ENCODE measurements at regions not wholly inside any gene's neighbourhood (a gene's known extent, or its start where the extent isn't known, plus 50 kb on each side); places are given as distances from the start of the nearest gene placed in this dataset.
"Not testable (repeated sequence)": the region's sequence is repeated elsewhere in the genome, so short reads cannot be mapped to it uniquely, and the experiment has no call there.

- in situ Hi-C loops (cut with MboI; ENCODE audit: low pct_unique_long_range_greater_than_20kb, low sequenced_read_pairs) = no loop called here
- no peak for DNase-seq
Measured at GRCh38 chr6:106787327-106788196, 158.2 kb downstream of the QRSL1 start.

- in situ Hi-C loops (cut with MboI; ENCODE audit: low pct_unique_long_range_greater_than_20kb, low sequenced_read_pairs) = no loop called here
- DNase-seq = no peak
Measured at GRCh38 chr6:106785298-106785697, 155.9 kb downstream of the QRSL1 start.

DNA sequence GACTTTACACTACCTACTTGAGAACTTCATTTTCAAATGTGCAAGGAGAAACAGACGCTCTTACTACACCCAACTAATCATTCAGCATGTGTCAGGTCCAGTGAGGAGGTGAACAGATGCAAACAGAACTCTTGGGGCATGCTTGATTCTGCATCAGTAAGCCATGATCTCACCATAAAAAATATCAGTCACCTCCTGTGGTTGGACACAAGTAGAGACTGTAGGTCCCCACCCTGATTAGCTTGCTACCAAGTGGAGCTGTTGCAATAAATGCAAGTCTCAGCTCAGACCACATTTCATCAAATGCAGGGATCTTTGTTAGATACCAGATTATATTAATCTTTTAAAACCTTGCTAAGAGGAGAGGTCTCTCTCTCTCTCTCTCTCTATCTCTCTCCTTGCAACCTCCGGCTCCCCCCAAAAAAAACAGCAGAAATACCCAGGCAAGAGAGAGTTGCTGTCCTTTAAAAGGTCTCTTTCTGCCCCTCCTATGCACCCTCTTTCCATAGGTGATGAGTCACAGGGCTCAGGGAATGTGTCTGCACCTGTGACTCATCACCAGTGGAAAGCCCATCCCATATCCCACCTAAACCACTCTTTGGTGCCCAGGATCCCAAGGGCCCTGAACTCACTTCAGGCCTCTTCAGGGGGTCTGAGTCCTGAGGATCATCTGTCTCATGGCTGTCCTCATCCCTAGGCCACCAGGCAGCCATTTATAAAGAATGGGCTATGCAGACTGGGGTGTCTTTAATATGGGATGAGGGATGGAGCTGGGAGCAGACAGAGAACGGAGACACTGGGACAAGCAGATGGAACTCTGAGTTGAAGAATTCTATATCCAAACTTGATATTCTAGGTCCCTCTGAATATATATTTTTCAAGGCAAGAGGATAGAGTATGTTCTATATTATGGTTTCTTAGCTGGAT lies 154.5 kb downstream of the QRSL1 start:
- in situ Hi-C loops (cut with MboI; ENCODE audit: low pct_unique_long_range_greater_than_20kb, low sequenced_read_pairs) = no loop called here
- DNase-seq = no peak

DNA sequence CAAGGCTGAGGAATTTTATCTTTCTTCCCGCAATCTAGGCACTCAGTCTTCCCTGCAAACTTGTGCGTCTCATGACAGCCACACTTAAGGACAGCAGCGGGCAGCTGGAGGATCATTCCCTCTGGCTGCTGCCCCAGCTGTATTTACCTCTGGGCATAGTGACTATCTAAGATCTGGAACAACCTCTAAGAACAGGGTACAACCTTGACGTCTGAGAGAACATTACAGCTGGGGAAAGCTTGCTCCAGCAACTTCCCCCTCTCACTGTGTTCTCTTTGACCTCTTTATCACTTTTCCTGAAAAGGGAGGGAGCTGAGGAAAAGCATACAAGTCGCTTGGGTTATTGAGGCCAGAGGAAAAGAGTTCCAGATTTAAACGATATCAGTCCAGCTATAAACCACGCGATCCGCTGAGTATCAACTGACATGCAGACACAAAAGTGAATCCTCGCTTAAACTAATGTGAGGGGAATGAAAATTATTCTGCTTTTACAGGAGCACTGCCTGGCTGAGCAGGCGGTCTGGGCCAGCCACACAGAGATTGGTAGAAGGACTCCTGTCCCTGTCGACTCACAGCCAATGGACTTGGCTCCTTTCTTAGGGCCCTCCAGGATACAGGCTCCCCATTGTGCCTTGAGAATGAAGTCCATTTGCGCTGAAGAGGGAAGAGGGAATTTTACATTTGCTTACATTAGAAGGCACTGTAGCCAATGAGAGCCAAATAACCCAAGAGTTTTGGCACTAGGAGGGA lies 153.3 kb downstream of the QRSL1 start:
- in situ Hi-C loops (cut with MboI; ENCODE audit: low pct_unique_long_range_greater_than_20kb, low sequenced_read_pairs) = no loop called here
- DNase-seq = no peak

DNA sequence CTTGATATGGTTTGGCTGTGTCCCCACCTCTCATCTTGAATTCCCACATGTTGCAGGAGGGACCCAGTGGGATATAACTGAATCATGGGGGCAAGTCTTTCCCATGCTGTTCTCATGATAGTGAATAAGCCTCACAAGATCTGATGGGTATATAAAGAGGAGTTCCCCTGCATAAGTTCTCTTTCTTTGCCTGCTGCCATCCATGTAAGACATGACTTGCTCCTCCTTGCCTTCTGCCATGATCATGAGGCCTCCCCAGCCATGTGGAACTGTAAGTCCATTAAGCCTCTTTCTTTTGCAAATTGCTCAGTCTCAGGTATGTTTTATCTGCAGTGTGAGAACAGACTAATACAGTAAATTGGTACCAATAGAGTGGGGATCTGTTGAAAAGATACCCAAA lies 150.2 kb downstream of the QRSL1 start:
- DNase-seq; in situ Hi-C loops (cut with MboI; ENCODE audit: low pct_unique_long_range_greater_than_20kb, low sequenced_read_pairs): not testable (repeated sequence)

- in situ Hi-C loops (cut with MboI; ENCODE audit: low pct_unique_long_range_greater_than_20kb, low sequenced_read_pairs) = no loop called here
- DNase-seq = no peak
Measured at GRCh38 chr6:106778943-106779342, 149.6 kb downstream of the QRSL1 start.

- in situ Hi-C loops (cut with MboI; ENCODE audit: low pct_unique_long_range_greater_than_20kb, low sequenced_read_pairs) = no loop called here
- DNase-seq = no peak
Measured at GRCh38 chr6:106773996-106774629, 144.7 kb downstream of the QRSL1 start.

GRCh38 chr6:106773522-106773921 lies 144.1 kb downstream of the QRSL1 start:
- no peak for DNase-seq

GRCh38 chr6:106772270-106773142 lies 143.1 kb downstream of the QRSL1 start:
- in situ Hi-C loops (cut with MboI; ENCODE audit: low pct_unique_long_range_greater_than_20kb, low sequenced_read_pairs) = no loop called here
- DNase-seq = no peak

More at GRCh38 chr6:106773522-106773921, 144.1 kb downstream of the QRSL1 start:
- in situ Hi-C loops (cut with MboI; ENCODE audit: low pct_unique_long_range_greater_than_20kb, low sequenced_read_pairs) = no loop called here

DNA sequence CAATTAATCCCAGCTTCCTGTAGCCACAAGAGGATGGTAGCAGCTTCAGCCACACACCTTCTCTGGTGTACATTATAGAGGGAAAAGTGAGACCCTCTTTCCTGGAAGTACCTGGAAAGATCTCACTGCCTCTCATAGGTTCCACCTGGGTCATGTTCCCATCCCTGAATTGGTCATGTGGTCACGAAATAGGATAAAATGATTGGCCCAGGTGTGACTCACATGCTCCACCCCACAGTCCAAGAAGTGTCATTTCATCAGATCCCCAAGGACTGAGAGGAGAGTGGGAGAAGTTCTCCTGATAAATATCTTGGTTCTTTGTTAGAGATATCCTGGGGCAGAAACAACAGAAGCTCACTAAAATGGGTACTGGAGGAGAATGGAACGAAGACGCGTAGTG lies 142.4 kb downstream of the QRSL1 start:
- DNase-seq = no peak
- in situ Hi-C loops (cut with MboI; ENCODE audit: low pct_unique_long_range_greater_than_20kb, low sequenced_read_pairs) = no loop called here

- in situ Hi-C loops (cut with MboI; ENCODE audit: low pct_unique_long_range_greater_than_20kb, low sequenced_read_pairs) = no loop called here
Measured at GRCh38 chr6:106770663-106771062, 141.3 kb downstream of the QRSL1 start.

DNA sequence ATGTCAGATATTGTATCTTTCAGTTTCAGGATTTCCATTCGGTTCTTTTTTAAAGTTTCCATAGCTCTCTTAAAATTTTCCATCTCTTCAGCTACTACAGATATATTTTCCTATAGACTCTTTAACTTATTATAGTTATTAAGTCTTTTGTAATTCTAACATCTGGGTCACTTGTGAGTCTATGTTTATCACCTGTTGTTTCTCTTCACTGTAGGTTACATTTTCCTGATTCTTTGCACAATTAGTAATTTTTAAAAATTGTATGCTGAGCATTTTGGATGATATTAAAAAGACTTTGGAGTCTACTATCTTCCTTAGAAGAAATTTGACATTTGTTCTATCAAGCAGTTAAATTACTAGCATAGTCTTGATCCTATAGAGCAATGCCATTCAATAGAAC lies 140.7 kb downstream of the QRSL1 start:
- in situ Hi-C loops (cut with MboI; ENCODE audit: low pct_unique_long_range_greater_than_20kb, low sequenced_read_pairs) = no loop called here
- no peak for DNase-seq

More at GRCh38 chr6:106770663-106771062, 141.3 kb downstream of the QRSL1 start:
- no peak for DNase-seq

GRCh38 chr6:106767271-106767670 lies 137.9 kb downstream of the QRSL1 start:
- in situ Hi-C loops (cut with MboI; ENCODE audit: low pct_unique_long_range_greater_than_20kb, low sequenced_read_pairs) = no loop called here
- DNase-seq = no peak

DNA sequence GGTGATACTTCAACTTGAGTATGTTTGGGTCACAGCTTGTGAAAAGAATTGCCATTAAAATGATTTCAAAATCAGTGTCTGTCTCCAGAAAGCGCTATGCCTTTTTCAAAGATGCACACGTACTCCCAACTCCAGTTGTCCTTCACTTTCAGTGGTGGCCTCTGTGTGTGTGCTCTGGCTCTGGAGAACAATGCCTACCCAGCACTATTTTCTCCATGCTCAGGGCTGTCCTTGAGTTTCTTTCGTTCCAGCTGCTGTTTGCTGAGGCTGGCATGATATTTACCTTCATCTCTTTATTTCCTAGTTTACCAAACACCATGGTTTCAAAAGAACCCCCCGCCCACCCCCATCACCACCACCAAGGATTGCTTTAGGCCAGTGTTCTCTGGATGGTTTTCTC lies 136.8 kb downstream of the QRSL1 start:
- in situ Hi-C loops (cut with MboI; ENCODE audit: low pct_unique_long_range_greater_than_20kb, low sequenced_read_pairs) = no loop called here
- DNase-seq = no peak

DNA sequence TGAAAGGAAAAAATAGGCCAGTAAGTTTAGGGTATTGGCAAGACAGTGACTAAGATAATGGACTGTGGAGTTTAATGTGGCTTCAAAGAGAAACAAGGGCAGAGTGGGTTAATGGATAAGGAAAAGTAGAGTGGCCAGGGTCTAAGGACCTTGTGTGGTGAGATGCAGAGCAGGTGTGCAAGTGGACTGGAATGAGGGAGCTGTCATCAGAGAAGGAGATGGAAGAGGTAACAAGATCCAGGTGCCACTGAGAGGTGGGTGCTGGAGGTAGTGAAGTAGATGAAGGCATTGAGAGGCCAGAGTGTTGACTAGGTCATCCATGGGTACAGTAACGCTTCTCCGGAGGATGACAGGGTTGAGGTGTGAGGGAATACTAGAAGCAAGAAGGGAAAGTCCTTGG lies 136.1 kb downstream of the QRSL1 start:
- in situ Hi-C loops (cut with MboI; ENCODE audit: low pct_unique_long_range_greater_than_20kb, low sequenced_read_pairs) = no loop called here

GRCh38 chr6:106764353-106764980 lies 135.1 kb downstream of the QRSL1 start:
- in situ Hi-C loops (cut with MboI; ENCODE audit: low pct_unique_long_range_greater_than_20kb, low sequenced_read_pairs) = no loop called here
- DNase-seq = no peak

More for the DNA sequence above, 136.1 kb downstream of the QRSL1 start:
- no peak for DNase-seq

- no peak for DNase-seq
- in situ Hi-C loops (cut with MboI; ENCODE audit: low pct_unique_long_range_greater_than_20kb, low sequenced_read_pairs) = no loop called here
Measured at GRCh38 chr6:106763361-106763760, 134.0 kb downstream of the QRSL1 start.

DNA sequence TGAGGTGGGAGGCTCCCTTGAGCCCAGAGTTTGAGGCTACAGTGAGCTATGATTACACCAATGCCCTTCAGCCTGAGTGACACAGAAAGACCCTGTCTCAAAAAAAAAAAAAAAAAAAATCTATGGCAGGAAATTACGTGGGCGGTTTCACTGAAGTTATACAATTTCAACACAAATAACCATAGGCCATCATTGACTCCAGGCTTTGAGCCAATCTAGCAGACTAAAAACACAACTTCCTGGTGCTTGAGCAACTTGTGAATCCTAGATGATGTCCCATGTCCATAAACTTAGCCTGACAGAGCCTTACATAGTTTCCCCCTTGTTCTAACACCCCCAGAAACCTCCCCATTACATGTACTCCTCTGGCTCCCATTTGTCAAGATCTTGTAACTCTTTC lies 131.8 kb downstream of the QRSL1 start:
- in situ Hi-C loops (cut with MboI; ENCODE audit: low pct_unique_long_range_greater_than_20kb, low sequenced_read_pairs) = no loop called here

More for the DNA sequence above, 131.8 kb downstream of the QRSL1 start:
- no peak for DNase-seq
